HFFc6 (cell line): ENCODE measurements at regions not wholly inside any gene's neighbourhood (a gene's known extent, or its start where the extent isn't known, plus 50 kb on each side); places are given as distances from the start of the nearest gene placed in this dataset.

ENCODE experiments used
- DNase-seq: peaks from one replicate; pipeline ENCODE4 v3.0.0-alpha.2; 2018
- H3K27ac Mint-ChIP-seq: 2 replicates; pipeline ENCODE4 v1.8.0; 2020; ENCODE audit warnings: mild to moderate bottlenecking, mixed read lengths
- H3K27me3 Mint-ChIP-seq: 2 replicates; pipeline ENCODE4 v1.8.0; 2021; ENCODE audit warnings: mild to moderate bottlenecking, moderate library complexity, mixed read lengths; ENCODE audit not compliant: insufficient read depth
- H3K36me3 Mint-ChIP-seq: 2 replicates; pipeline ENCODE4 v1.8.0; 2021; ENCODE audit warnings: low read depth, mixed read lengths
- H3K4me1 Mint-ChIP-seq: 2 replicates; pipeline ENCODE4 v1.8.0; 2020; ENCODE audit warnings: low read depth, mixed read lengths
- H3K4me3 Mint-ChIP-seq: 2 replicates; pipeline ENCODE4 v1.8.0; 2020; ENCODE audit warnings: mild to moderate bottlenecking, moderate library complexity, mixed read lengths
- H3K9me3 Mint-ChIP-seq: 2 replicates; pipeline ENCODE4 v1.8.0; 2020; ENCODE audit warnings: mild to moderate bottlenecking, mixed read lengths
- CTCF ChIP-seq: fragments of 200-600 bp; sonication (generic); IDR thresholded peaks from 2 replicates; pipeline ENCODE4 v1.5.0; 2021; ENCODE audit warnings: antibody characterized with exemption, mild to moderate bottlenecking

- no peak overlapping the region for H3K27ac Mint-ChIP-seq
- no peak for DNase-seq
- no peaks in the 10 kb centered on the region for H3K4me1 Mint-ChIP-seq
- no peaks in the 10 kb centered on the region for H3K36me3 Mint-ChIP-seq
- no peak overlapping the region for H3K4me3 Mint-ChIP-seq
- no peak for TF ChIP-seq CTCF
- H3K27me3 Mint-ChIP-seq = no peaks in the 10 kb centered on the region
- peaks cover 42% of the 10 kb centered on the region for H3K9me3 Mint-ChIP-seq
Measured at GRCh38 chr10:36492590-36493515, 632.5 kb upstream of the ANKRD30A start.

GRCh38 chr10:36491926-36492325 lies 633.5 kb upstream of the ANKRD30A start:
- no peak overlapping the region for H3K4me3 Mint-ChIP-seq
- no peaks in the 10 kb centered on the region for H3K36me3 Mint-ChIP-seq
- H3K27me3 Mint-ChIP-seq = no peaks in the 10 kb centered on the region
- no peak for DNase-seq
- H3K4me1 Mint-ChIP-seq = no peaks in the 10 kb centered on the region
- H3K9me3 Mint-ChIP-seq = peaks cover 37% of the 10 kb centered on the region
- TF ChIP-seq CTCF = no peak
- H3K27ac Mint-ChIP-seq = no peak overlapping the region

- DNase-seq = no peak
- H3K4me3 Mint-ChIP-seq = no peak overlapping the region
- H3K9me3 Mint-ChIP-seq = peaks cover 39% of the 10 kb centered on the region
- H3K4me1 Mint-ChIP-seq = no peaks in the 10 kb centered on the region
- no peak for TF ChIP-seq CTCF
- H3K27ac Mint-ChIP-seq = no peak overlapping the region
- H3K36me3 Mint-ChIP-seq = no peaks in the 10 kb centered on the region
- no peaks in the 10 kb centered on the region for H3K27me3 Mint-ChIP-seq
Measured at GRCh38 chr10:36489611-36490228, 635.7 kb upstream of the ANKRD30A start.

GRCh38 chr10:36489181-36489580 lies 636.2 kb upstream of the ANKRD30A start:
- Mint-ChIP-seq H3K27ac (no peak overlapping the region), H3K4me3 (no peak overlapping the region), H3K4me1 (no peaks in the 10 kb centered on the region), H3K9me3 (peaks cover 43% of the 10 kb centered on the region), H3K27me3 (no peaks in the 10 kb centered on the region), H3K36me3 (no peaks in the 10 kb centered on the region)
- DNase-seq = no peak
- no peak for TF ChIP-seq CTCF

GRCh38 chr10:36488579-36488978 lies 636.8 kb upstream of the ANKRD30A start:
- Mint-ChIP-seq H3K36me3 (no peaks in the 10 kb centered on the region), H3K27me3 (no peaks in the 10 kb centered on the region), H3K27ac (no peak overlapping the region)

More at GRCh38 chr10:36488579-36488978, 636.8 kb upstream of the ANKRD30A start:
- Mint-ChIP-seq H3K4me1 (no peaks in the 10 kb centered on the region), H3K9me3 (peaks cover 38% of the 10 kb centered on the region), H3K4me3 (no peak overlapping the region)
- no peak for DNase-seq
- no peak for TF ChIP-seq CTCF
